ENCODE measurements at regions not wholly inside any gene's neighbourhood (a gene's known extent, or its start where the extent isn't known, plus 50 kb on each side); places are given as distances from the start of the nearest gene placed in this dataset.

DNA sequence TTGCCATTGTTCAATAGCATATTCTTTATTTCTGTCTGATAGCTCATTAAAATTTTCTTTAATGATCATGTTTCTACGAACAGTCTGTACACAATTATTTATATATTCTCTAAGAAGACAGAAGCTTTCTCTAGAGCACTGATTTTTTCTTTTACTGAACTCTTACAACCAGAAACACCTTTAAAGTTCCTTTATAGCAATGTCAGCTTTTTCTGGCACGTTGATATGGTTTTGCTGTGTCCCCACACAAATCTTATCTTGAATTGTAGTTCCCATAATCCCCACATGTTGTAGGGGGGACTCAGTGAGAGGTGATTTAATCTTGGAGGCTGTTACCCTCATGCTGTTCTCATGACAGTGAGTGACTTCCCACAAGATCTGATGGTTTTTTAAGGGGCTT is 299.4 kb downstream of the PPARGC1A start:
- intact Hi-C loops (cut with DNase I) = no loop called here
- Histone ChIP-seq H3K36me3 (no peaks in the 10 kb centered on the region), H3K27me3 (no peaks in the 10 kb centered on the region), H3K9me3 (no peaks in the 10 kb centered on the region), H3K27ac (no peak overlapping the region), H3K4me3 (no peak overlapping the region), H3K4me1 (no peaks in the 10 kb centered on the region)
- TF ChIP-seq EP300 (IDR thresholded peaks at IDR 0.05) = no peak
- TF ChIP-seq POLR2A (IDR thresholded peaks at IDR 0.05) = no peak
- TF ChIP-seq POLR2AphosphoS5 (IDR thresholded peaks at IDR 0.05) = no peak
- TF ChIP-seq, protein P1, sequence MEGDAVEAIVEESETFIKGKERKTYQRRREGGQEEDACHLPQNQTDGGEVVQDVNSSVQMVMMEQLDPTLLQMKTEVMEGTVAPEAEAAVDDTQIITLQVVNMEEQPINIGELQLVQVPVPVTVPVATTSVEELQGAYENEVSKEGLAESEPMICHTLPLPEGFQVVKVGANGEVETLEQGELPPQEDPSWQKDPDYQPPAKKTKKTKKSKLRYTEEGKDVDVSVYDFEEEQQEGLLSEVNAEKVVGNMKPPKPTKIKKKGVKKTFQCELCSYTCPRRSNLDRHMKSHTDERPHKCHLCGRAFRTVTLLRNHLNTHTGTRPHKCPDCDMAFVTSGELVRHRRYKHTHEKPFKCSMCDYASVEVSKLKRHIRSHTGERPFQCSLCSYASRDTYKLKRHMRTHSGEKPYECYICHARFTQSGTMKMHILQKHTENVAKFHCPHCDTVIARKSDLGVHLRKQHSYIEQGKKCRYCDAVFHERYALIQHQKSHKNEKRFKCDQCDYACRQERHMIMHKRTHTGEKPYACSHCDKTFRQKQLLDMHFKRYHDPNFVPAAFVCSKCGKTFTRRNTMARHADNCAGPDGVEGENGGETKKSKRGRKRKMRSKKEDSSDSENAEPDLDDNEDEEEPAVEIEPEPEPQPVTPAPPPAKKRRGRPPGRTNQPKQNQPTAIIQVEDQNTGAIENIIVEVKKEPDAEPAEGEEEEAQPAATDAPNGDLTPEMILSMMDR (IDR thresholded peaks at IDR 0.05) = no peak
- 51 to 80% methylated on average over 2 of the region's 2 CpGs for WGBS, 2 donors
- no peak for DNase-seq

- Histone ChIP-seq H3K4me1 (peaks cover 0 to 6% (median 1%) of the 10 kb centered on the region in 4 donors), H3K36me3 (no peaks in the 10 kb centered on the region), H3K27me3 (no peaks in the 10 kb centered on the region), H3K27ac (no peak overlapping the region), H3K4me3 (no peak overlapping the region), H3K9me3 (no peaks in the 10 kb centered on the region)
- TF ChIP-seq POLR2AphosphoS5 (IDR thresholded peaks at IDR 0.05) (no peak), POLR2A (IDR thresholded peaks at IDR 0.05) (no peak), EP300 (IDR thresholded peaks at IDR 0.05) (no peak)
- TF ChIP-seq, protein P1 (IDR thresholded peaks at IDR 0.05) = no peak
- DNase-seq = no peak
- intact Hi-C loops (cut with DNase I) = no loop called here
- 26 to 28% methylated on average over 3 of the region's 3 CpGs for WGBS, 2 donors
These were observed 305.8 kb downstream of the PPARGC1A start for GRCh38 chr4:23584024-23584423.

GRCh38 chr4:23582671-23583070 is 307.2 kb downstream of the PPARGC1A start:
- H3K9me3 ChIP-seq = no peaks in the 10 kb centered on the region
- WGBS, 2 donors = 20 to 62% methylated on average over 1 of the region's 1 CpG

DNA sequence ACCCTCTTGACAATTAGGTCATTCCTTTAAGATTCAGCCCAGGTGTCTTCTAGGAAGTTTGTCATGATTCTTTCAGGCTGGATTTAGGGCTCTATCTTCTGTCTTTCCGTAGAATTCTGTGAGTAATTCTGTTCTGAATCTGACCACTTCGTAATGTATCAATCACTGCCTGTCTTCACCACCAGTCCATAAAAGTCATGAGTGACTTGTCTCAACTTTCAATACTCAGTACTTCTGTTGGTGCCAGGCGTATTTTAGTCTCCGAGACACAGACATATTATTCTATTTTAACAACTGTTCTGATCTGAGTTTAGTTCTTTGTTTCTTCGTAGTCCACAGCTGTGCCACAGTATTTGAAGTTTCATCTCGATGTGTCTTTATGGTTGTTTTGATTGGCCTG is 310.7 kb downstream of the PPARGC1A start:
- no peaks in the 10 kb centered on the region for H3K9me3 ChIP-seq
- no peak overlapping the region for H3K27ac ChIP-seq
- no peaks in the 10 kb centered on the region for H3K27me3 ChIP-seq
- no peak for DNase-seq
- TF ChIP-seq POLR2AphosphoS5 (IDR thresholded peaks at IDR 0.05) = no peak
- TF ChIP-seq, protein P1 (IDR thresholded peaks at IDR 0.05) = no peak
- TF ChIP-seq POLR2A (IDR thresholded peaks at IDR 0.05) = no peak
- TF ChIP-seq EP300 (IDR thresholded peaks at IDR 0.05) = no peak
- intact Hi-C loops (cut with DNase I) = no loop called here
- WGBS, 2 donors = 80 to 81% methylated on average over 6 of the region's 6 CpGs
- no peaks in the 10 kb centered on the region for H3K36me3 ChIP-seq
- no peak overlapping the region for H3K4me3 ChIP-seq
- H3K4me1 ChIP-seq = peaks cover 0 to 5% (median 1%) of the 10 kb centered on the region in 4 donors

More at GRCh38 chr4:23582671-23583070, 307.2 kb downstream of the PPARGC1A start:
- Histone ChIP-seq H3K4me3 (no peak overlapping the region), H3K27me3 (no peaks in the 10 kb centered on the region), H3K27ac (no peak overlapping the region), H3K4me1 (peaks cover 0 to 6% (median 1%) of the 10 kb centered on the region in 4 donors), H3K36me3 (no peaks in the 10 kb centered on the region)
- intact Hi-C loops (cut with DNase I) = no loop called here
- TF ChIP-seq POLR2AphosphoS5 (IDR thresholded peaks at IDR 0.05) (no peak), EP300 (IDR thresholded peaks at IDR 0.05) (no peak), POLR2A (IDR thresholded peaks at IDR 0.05) (no peak)
- TF ChIP-seq, protein P1 (IDR thresholded peaks at IDR 0.05) = no peak
- DNase-seq = no peak

- Histone ChIP-seq H3K4me1 (no peaks in the 10 kb centered on the region), H3K36me3 (no peaks in the 10 kb centered on the region), H3K4me3 (no peak overlapping the region), H3K9me3 (no peaks in the 10 kb centered on the region), H3K27ac (no peak overlapping the region), H3K27me3 (no peaks in the 10 kb centered on the region)
- TF ChIP-seq, protein P1 (IDR thresholded peaks at IDR 0.05) = no peak
- no peak for TF ChIP-seq POLR2AphosphoS5 (IDR thresholded peaks at IDR 0.05)
- TF ChIP-seq EP300 (IDR thresholded peaks at IDR 0.05) = no peak
- intact Hi-C loops (cut with DNase I) = no loop called here
- DNase-seq = no peak
- 10 to 58% methylated on average over 5 of the region's 5 CpGs for WGBS, 2 donors
These were observed 312.4 kb downstream of the PPARGC1A start for GRCh38 chr4:23577398-23577797.
